HL-60 (cell line): ENCODE measurements at regions not wholly inside any gene's neighbourhood (a gene's known extent, or its start where the extent isn't known, plus 50 kb on each side); places are given as distances from the start of the nearest gene placed in this dataset.

Experiments
- GABPA ChIP-seq: IDR thresholded peaks from 2 replicates; pipeline ENCODE4 v1.6.1; 2012; ENCODE audit warnings: low read depth
- POLR2AphosphoS5 ChIP-seq: IDR thresholded peaks from 2 replicates; pipeline ENCODE4 v1.6.1; 2012; ENCODE audit warnings: low read depth
- SPI1 ChIP-seq: IDR thresholded peaks from 2 replicates; pipeline ENCODE4 v1.6.1; 2012; ENCODE audit warnings: low read depth, mild to moderate bottlenecking, borderline replicate concordance
- TF ChIP-seq, protein P1 (sequence below): IDR thresholded peaks from one replicate; pipeline ENCODE4 v1.5.1; 2011; ENCODE audit warnings: low read length, control low read depth, inconsistent platforms; ENCODE audit not compliant: insufficient read depth
- TF ChIP-seq, protein P2 (sequence below): IDR thresholded peaks from 2 replicates; pipeline ENCODE4 v1.6.1; 2012; ENCODE audit warnings: low read depth; ENCODE audit not compliant: insufficient replicate concordance

DNA sequence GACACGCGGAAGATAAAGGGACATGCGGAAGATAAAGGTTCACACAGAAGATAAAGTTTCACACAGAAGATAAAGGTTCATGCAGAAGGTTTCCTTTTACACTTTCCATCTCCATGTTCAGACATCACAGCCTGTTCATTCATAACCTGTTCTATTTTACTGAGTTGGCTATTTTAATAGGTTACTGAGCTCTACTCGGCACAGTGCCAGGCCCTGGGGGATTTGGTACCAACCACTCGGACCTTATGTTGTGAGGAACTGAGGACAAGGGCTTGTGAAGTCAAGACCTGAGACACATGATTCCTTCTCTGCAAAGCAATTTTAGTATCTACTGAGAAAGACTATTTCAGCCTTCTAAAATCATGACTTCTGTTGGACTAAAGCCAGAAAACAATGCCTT is 75.0 kb upstream of the ALKAL2 start:
- TF ChIP-seq, protein P1, sequence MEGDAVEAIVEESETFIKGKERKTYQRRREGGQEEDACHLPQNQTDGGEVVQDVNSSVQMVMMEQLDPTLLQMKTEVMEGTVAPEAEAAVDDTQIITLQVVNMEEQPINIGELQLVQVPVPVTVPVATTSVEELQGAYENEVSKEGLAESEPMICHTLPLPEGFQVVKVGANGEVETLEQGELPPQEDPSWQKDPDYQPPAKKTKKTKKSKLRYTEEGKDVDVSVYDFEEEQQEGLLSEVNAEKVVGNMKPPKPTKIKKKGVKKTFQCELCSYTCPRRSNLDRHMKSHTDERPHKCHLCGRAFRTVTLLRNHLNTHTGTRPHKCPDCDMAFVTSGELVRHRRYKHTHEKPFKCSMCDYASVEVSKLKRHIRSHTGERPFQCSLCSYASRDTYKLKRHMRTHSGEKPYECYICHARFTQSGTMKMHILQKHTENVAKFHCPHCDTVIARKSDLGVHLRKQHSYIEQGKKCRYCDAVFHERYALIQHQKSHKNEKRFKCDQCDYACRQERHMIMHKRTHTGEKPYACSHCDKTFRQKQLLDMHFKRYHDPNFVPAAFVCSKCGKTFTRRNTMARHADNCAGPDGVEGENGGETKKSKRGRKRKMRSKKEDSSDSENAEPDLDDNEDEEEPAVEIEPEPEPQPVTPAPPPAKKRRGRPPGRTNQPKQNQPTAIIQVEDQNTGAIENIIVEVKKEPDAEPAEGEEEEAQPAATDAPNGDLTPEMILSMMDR: no peak
- TF ChIP-seq SPI1 (no peak), POLR2AphosphoS5 (no peak), GABPA (no peak)
- TF ChIP-seq, protein P2, sequence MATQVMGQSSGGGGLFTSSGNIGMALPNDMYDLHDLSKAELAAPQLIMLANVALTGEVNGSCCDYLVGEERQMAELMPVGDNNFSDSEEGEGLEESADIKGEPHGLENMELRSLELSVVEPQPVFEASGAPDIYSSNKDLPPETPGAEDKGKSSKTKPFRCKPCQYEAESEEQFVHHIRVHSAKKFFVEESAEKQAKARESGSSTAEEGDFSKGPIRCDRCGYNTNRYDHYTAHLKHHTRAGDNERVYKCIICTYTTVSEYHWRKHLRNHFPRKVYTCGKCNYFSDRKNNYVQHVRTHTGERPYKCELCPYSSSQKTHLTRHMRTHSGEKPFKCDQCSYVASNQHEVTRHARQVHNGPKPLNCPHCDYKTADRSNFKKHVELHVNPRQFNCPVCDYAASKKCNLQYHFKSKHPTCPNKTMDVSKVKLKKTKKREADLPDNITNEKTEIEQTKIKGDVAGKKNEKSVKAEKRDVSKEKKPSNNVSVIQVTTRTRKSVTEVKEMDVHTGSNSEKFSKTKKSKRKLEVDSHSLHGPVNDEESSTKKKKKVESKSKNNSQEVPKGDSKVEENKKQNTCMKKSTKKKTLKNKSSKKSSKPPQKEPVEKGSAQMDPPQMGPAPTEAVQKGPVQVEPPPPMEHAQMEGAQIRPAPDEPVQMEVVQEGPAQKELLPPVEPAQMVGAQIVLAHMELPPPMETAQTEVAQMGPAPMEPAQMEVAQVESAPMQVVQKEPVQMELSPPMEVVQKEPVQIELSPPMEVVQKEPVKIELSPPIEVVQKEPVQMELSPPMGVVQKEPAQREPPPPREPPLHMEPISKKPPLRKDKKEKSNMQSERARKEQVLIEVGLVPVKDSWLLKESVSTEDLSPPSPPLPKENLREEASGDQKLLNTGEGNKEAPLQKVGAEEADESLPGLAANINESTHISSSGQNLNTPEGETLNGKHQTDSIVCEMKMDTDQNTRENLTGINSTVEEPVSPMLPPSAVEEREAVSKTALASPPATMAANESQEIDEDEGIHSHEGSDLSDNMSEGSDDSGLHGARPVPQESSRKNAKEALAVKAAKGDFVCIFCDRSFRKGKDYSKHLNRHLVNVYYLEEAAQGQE: no peak
